ENCODE measurements at regions not wholly inside any gene's neighbourhood (a gene's known extent, or its start where the extent isn't known, plus 50 kb on each side); places are given as distances from the start of the nearest gene placed in this dataset.

DNA sequence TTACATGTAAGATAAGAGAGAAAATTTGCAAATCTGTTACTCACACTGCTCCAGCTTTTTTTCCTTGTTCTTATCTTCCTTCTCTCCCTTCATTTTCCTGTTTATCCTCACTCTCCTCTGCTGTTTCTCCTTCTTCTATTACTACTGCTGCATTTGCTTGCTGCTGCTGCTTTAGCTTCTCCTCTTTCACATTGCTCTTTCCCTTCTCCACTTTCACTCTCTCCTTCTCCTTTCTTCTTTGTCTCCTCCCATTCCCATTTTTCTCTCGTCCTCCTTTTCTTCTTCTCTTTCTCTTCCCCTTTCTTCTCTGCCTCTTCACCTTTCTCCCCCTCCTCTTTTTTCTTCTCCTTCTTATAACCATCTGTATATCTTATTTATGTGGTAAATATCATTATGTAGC lies 288.6 kb downstream of the CDH9 start:
- TF ChIP-seq, protein P1, sequence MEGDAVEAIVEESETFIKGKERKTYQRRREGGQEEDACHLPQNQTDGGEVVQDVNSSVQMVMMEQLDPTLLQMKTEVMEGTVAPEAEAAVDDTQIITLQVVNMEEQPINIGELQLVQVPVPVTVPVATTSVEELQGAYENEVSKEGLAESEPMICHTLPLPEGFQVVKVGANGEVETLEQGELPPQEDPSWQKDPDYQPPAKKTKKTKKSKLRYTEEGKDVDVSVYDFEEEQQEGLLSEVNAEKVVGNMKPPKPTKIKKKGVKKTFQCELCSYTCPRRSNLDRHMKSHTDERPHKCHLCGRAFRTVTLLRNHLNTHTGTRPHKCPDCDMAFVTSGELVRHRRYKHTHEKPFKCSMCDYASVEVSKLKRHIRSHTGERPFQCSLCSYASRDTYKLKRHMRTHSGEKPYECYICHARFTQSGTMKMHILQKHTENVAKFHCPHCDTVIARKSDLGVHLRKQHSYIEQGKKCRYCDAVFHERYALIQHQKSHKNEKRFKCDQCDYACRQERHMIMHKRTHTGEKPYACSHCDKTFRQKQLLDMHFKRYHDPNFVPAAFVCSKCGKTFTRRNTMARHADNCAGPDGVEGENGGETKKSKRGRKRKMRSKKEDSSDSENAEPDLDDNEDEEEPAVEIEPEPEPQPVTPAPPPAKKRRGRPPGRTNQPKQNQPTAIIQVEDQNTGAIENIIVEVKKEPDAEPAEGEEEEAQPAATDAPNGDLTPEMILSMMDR (IDR thresholded peaks at IDR 0.05): no peak
- TF ChIP-seq EZH2 (IDR thresholded peaks at IDR 0.05; ENCODE audit: borderline replicate concordance, insufficient read depth, low read depth, low read length, poor library complexity, severe bottlenecking): no peak

Measured in B cell (primary cell).